HUES64 (cell line): ENCODE measurements at regions not wholly inside any gene's neighbourhood (a gene's known extent, or its start where the extent isn't known, plus 50 kb on each side); places are given as distances from the start of the nearest gene placed in this dataset.

Experiments used
- H3K27ac ChIP-seq: 2 replicates; pipeline ENCODE4 v1.7.0; 2013; ENCODE audit warnings: low read depth, low read length, inconsistent platforms
- H3K27me3 ChIP-seq: 2 replicates; pipeline ENCODE4 v1.6.1; 2013; ENCODE audit warnings: mild to moderate bottlenecking, low read length; ENCODE audit not compliant: insufficient read depth
- H3K36me3 ChIP-seq: 2 replicates; pipeline ENCODE4 v1.6.1; 2013; ENCODE audit warnings: mild to moderate bottlenecking, low read length; ENCODE audit not compliant: insufficient read depth
- H3K4me1 ChIP-seq: 2 replicates; pipeline ENCODE4 v1.6.1; 2013; ENCODE audit warnings: mild to moderate bottlenecking, low read length, moderate library complexity; ENCODE audit not compliant: insufficient read depth
- H3K4me3 ChIP-seq: 2 replicates; pipeline ENCODE4 v1.5.1; 2013; ENCODE audit warnings: mild to moderate bottlenecking, low read length, moderate library complexity
- H3K9ac ChIP-seq: 2 replicates; pipeline ENCODE4 v1.6.1; 2013; ENCODE audit warnings: mild to moderate bottlenecking, low read depth, low read length
- H3K9me3 ChIP-seq: 2 replicates; pipeline ENCODE4 v1.6.1; 2013; ENCODE audit warnings: low read depth, low read length; ENCODE audit not compliant: insufficient read depth
- WGBS: fragments of 150-250, 120-280 bp; methylation state at CpG from one replicate; pipeline ENCODE4 v1.1.7; 2013; ENCODE audit warnings: missing lambda C conversion rate; 5-methylcytosine and 5-hydroxymethylcytosine counted together

DNA sequence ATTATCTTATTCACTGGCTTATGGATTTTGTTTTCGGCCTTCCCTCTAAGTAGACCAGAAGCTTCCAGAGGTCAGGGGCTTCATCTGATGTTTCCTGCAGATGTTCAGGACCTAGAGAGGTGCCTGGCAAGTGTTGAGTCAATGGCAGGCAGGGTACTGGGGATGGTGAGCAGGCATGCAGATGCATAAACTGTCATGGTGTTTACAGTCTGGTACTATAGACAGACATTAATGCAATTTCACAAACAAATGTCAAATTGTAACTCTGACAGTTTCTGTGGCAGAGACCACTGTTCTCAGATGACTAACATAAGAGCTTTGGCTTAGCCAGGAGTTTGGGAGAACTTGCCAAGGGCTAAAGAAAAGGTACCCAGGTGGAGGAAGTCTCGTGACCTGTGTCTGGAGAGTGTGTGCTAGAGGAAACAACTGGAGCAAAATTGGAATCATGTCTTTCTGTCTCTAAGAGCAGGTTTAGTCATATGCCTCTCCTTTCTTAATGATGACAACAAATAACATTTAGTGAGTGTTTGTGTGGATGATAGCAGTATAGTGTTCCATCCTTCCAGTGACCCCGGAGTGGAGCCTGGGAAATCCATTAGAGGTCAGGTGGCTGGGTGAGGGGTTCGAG, 53.7 kb upstream of the TRAK1 start:
- no peak overlapping the region for H3K27ac ChIP-seq
- H3K4me3 ChIP-seq, result no peak overlapping the region
- no peaks in the 10 kb centered on the region for H3K27me3 ChIP-seq
- no peaks in the 10 kb centered on the region for H3K36me3 ChIP-seq
- H3K9ac ChIP-seq, result no peak overlapping the region
- no peaks in the 10 kb centered on the region for H3K9me3 ChIP-seq
- 89% methylated on average over 4 of the region's 4 CpGs for WGBS
- H3K4me1 ChIP-seq, result peaks cover 24% of the 10 kb centered on the region

DNA sequence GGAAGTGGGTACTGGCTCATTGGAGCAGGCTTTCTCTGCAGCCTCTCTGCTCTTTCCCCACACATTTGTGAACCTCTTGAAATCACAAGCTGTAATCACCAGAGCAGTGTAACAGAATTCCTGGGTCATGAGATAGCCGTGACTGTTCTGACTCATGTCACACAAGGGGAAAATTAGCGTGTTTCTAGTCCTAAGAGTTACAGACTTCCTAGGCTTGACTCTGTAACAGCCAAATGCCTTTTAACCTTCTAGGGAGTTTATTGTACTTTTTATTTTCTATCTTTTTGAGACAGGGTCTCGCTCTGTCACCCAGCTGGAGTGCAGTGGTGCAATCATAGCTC, 54.7 kb upstream of the TRAK1 start:
- H3K4me3 ChIP-seq, result no peak overlapping the region
- no peak overlapping the region for H3K9ac ChIP-seq
- WGBS, result 88% methylated on average over 3 of the region's 3 CpGs
- no peak overlapping the region for H3K27ac ChIP-seq
- H3K36me3 ChIP-seq, result no peaks in the 10 kb centered on the region
- H3K27me3 ChIP-seq, result no peaks in the 10 kb centered on the region
- no peaks in the 10 kb centered on the region for H3K9me3 ChIP-seq
- peaks cover 34% of the 10 kb centered on the region for H3K4me1 ChIP-seq

DNA sequence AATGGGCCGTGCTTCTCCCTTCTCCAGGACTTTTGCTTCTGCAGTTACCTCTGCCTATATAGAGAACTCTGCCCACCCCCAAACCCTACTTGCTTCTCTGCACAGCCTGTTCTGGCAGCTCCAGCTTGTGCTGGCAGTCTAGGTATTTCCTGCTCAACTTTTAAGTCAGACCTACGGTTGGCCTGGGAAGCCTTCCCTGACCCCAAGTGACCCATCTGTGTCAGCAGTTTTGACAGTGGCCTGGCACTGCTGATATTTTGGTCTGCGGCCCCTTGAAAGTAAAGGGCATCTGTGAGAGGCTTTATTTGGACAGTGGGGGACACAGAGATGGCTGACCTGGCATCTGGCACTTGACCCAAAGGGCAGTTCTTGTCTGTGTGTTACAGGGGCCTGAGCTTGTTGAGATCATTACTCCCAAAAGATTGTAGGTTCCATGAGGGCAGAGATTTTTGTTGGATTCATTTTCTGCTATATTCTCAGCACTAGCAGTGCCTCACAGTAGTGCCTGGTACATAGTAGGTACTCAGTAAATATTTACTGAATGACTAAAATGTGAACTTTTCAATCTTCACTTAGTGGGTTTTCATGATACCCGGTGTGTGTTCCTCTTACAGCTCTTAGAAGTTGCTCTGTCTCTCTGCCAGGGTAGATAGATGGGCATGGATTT, 55.2 kb upstream of the TRAK1 start:
- H3K27ac ChIP-seq, result no peak overlapping the region
- no peak overlapping the region for H3K9ac ChIP-seq
- 86% methylated on average over 4 of the region's 4 CpGs for WGBS
- no peaks in the 10 kb centered on the region for H3K27me3 ChIP-seq
- no peaks in the 10 kb centered on the region for H3K9me3 ChIP-seq
- H3K4me3 ChIP-seq, result no peak overlapping the region
- H3K36me3 ChIP-seq, result no peaks in the 10 kb centered on the region
- H3K4me1 ChIP-seq, result peaks cover 33% of the 10 kb centered on the region

DNA sequence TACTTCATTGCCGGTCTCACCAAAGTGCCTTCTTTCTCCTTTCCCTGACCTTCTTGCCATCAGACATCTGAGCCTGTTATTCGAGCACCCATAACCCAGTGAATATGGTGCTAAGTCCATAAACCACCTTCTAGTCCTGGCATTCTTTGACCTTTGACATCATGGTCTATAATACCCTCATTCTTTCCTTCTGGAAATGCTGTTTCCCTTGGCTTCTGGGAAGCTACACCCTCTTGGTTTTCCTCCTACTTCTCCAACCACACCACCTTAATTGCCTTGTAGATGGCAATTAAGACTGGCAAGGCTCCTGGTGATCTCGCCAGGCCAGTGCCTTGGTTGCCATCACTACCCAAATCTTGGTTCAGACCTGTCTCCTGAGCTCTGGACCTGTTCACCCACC, 56.1 kb upstream of the TRAK1 start:
- 94% methylated on average over 3 of the region's 3 CpGs for WGBS
- Histone ChIP-seq H3K4me1 (peaks cover 33% of the 10 kb centered on the region), H3K4me3 (no peak overlapping the region)

DNA sequence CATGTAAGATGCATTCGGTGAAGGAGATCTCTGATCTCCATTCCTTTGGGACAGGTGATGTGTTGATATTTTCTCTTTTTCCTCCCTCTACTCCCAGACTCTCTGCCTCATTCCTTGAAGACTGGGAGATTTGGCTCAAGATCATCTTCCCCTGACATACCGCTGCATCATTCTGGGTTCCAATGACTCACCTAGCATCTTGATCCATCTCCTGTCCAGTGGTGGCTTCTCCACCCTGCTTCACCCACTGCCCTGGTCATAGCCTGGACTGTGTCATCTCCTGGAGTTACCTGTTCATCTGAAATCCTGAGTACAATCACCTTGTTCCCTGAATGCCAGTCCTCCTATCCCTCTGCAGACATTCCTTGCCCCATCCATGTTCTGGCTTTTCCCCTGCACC, 57.4 kb upstream of the TRAK1 start:
- Histone ChIP-seq H3K9ac (no peak overlapping the region), H3K27ac (no peak overlapping the region), H3K36me3 (no peaks in the 10 kb centered on the region), H3K4me3 (no peak overlapping the region), H3K4me1 (peaks cover 33% of the 10 kb centered on the region), H3K27me3 (no peaks in the 10 kb centered on the region), H3K9me3 (no peaks in the 10 kb centered on the region)
- 98% methylated on average over 2 of the region's 2 CpGs for WGBS

More for the DNA sequence above, 56.1 kb upstream of the TRAK1 start:
- no peaks in the 10 kb centered on the region for H3K36me3 ChIP-seq
- no peak overlapping the region for H3K27ac ChIP-seq
- no peaks in the 10 kb centered on the region for H3K9me3 ChIP-seq
- no peak overlapping the region for H3K9ac ChIP-seq
- H3K27me3 ChIP-seq, result no peaks in the 10 kb centered on the region

DNA sequence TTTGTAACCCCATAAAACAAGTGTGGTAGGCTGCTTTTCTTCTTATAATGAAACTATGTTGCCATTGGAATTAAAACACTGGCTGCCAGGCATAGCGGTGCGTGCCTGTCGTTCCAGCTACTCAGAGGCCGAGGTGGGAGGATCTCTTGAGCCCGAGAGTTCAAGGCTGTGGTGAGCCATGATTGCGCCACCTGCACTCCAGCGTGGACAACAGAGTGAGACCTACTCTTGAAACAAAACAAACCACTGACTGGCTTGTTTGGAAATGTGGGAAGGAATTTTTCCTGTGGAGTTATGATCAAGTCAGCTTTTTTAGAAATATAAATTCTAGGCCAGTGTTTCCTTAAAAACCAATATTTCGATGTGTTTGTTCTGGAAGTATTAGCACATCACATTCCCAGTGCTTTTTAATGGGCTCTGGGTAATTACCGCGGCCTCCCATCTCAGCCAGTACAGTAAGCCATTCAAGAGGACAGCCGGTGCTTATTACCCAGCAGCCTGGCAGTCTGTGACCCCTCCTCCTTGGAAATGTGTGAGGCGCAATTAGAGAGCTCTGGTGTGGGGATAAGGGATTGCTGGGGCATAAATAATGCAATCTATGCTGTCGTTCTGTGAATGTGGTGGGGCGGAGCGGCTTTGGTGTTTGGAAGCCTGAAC, 58.3 kb upstream of the TRAK1 start:
- Histone ChIP-seq H3K27ac (peak overlapping the region; percentile 77), H3K36me3 (no peaks in the 10 kb centered on the region), H3K9ac (no peak overlapping the region), H3K9me3 (no peaks in the 10 kb centered on the region), H3K4me3 (no peak overlapping the region), H3K4me1 (peaks cover 33% of the 10 kb centered on the region), H3K27me3 (no peaks in the 10 kb centered on the region)
- 83% methylated on average over 15 of the region's 15 CpGs for WGBS

DNA sequence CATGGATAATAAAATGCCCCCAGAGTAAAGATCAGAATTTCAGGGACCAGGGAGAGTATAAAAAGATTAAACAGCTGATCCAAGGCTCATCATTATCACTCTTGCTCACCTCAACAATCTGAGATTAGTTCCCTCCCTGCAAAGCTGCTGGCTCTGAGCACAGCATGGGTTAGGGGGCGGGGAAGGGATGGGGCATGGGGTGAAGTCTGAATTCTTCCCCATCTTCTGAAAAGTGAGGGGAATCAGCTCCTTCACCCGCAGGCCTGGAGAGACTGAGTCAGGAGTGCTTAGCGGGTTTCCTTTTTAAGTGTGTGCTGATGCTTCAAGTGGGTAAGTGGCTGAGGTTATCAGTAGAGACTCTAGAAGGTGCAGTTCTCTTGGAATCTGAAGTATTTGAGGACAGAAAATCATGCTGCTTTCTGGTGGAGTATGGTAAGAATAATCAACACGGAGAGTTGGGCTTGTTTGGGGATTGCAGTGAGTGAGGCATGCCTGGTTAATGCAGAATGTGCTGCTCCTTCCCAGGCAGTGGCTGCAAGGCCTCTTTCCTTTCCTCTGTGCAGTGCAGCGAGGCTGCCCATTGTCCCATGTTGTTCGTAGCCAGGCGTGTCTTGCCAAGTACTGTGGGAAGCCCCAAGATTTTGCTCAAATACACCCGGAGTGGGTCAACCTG, 59.2 kb upstream of the TRAK1 start:
- Histone ChIP-seq H3K27ac (peak overlapping the region; percentile 77), H3K9me3 (no peaks in the 10 kb centered on the region), H3K27me3 (no peaks in the 10 kb centered on the region), H3K9ac (peak overlapping the region; percentile 44; the same call in 1 of the 2 replicates), H3K4me1 (peaks cover 33% of the 10 kb centered on the region), H3K36me3 (no peaks in the 10 kb centered on the region), H3K4me3 (no peak overlapping the region)
- 47% methylated on average over 8 of the region's 8 CpGs for WGBS

DNA sequence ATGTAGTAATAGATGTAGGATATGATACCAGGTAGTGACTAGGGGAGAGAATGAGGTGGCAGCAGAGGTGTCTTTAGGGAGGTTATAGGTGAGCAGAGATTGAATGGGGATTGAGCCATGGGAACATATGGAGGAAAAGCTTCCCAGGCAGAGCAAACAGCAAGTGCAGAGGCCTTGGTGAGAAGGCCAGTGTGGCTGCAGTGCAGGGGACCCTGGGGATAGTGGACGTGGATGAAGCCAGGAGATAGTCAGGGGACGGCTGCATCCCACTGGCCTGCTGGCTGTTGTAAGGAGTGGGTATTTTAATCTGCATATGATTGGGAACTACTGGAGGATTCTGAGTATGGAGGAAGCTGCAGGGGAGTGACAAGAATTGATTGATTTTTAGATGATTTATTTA, 62.7 kb upstream of the TRAK1 start:
- Histone ChIP-seq H3K4me1 (peaks cover 47% of the 10 kb centered on the region), H3K27me3 (no peaks in the 10 kb centered on the region), H3K9ac (no peak overlapping the region)

DNA sequence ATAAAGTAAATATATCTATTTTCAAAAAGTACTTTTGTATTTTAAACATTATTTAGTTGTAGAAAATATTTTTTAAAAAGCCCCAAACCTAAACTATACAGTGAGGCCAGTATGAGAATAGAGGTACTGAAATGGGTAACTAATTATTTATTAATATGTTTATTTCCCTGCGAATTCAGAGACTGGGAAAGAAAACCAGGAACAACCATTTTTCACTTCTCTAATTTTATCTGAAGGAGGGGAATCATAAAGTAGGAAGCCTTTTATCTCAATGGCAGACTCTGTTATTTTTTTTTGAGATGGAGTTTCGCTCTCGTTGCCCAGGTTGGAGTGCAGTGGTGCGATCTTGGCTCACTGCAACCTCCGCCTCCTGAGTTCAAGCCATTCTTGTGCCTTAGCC, 63.6 kb upstream of the TRAK1 start:
- H3K9me3 ChIP-seq, result no peaks in the 10 kb centered on the region
- no peak overlapping the region for H3K4me3 ChIP-seq
- peaks cover 42% of the 10 kb centered on the region for H3K4me1 ChIP-seq
- no peaks in the 10 kb centered on the region for H3K27me3 ChIP-seq
- H3K27ac ChIP-seq, result no peak overlapping the region
- no peaks in the 10 kb centered on the region for H3K36me3 ChIP-seq
- no peak overlapping the region for H3K9ac ChIP-seq
- WGBS, result 95% methylated on average over 4 of the region's 5 CpGs

More for the DNA sequence above, 62.7 kb upstream of the TRAK1 start:
- Histone ChIP-seq H3K27ac (no peak overlapping the region), H3K9me3 (no peaks in the 10 kb centered on the region), H3K4me3 (no peak overlapping the region), H3K36me3 (no peaks in the 10 kb centered on the region)
- 87% methylated on average over 2 of the region's 2 CpGs for WGBS

DNA sequence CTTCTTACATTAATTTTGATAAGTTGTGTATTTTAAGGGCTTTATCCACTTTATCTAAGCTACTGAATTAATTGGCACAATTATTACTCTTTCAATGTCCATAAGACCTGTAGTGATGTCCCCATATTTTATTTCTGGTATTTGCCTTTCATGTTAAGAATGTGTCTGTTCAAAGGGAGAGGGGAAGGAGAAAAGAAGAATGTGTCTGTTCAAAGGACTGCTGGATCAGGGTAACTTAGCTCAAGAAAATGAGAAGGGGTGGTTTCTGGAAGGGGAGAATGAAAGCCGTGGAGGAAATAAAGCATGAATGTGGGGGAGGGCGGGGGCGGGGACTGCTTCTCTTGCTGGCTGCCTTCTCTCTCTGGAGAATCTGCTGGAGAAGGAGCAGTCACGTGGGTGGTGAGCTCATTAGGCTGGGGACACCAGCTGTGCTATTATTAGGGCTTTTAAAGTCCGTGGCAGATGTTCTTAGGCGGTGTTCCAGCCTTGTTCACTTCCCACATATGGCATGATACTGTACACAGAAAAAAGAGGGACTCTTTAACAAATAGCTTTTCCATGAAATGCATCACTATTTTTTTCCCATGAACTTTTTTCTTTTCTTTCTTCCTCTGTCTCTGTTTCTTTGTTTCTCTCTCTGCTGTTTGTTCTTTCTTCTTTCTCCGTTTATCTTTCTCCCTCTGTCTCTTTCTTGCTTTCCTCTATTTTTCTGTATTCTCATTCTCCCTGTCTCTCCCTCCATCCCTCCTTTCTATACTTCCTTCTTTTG, 63.7 kb upstream of the ULK4 start:
- Histone ChIP-seq H3K27me3 (no peaks in the 10 kb centered on the region), H3K9ac (peak overlapping the region; percentile 63), H3K36me3 (no peaks in the 10 kb centered on the region), H3K9me3 (no peaks in the 10 kb centered on the region), H3K4me3 (peak overlapping the region; percentile 43), H3K27ac (peak overlapping the region; percentile 94), H3K4me1 (peaks cover 47% of the 10 kb centered on the region)
- WGBS, result 2% methylated on average over 6 of the region's 7 CpGs
